CD4-positive, alpha-beta T cell (primary cell): ENCODE measurements at regions not wholly inside any gene's neighbourhood (a gene's known extent, or its start where the extent isn't known, plus 50 kb on each side); places are given as distances from the start of the nearest gene placed in this dataset.

Experiments
- ATAC-seq: fragments of 200-7000 bp; cut with Tn5 transposase; one replicate; pipeline ENCODE4 v1.10.0; 2022; ENCODE audit warnings: mild to moderate bottlenecking; ENCODE audit not compliant: poor library complexity
- CTCF ChIA-PET: fragments of 350-600 bp; sonication (Branson Sonifier 250); formaldehyde crosslinking; loops from one replicate; lab custom pipeline; 2021; ENCODE audit warnings: antibody characterized with exemption, inconsistent platforms; lab: Charles Lee
- POLR2A ChIA-PET: fragments of 350-600 bp; sonication (Branson Sonifier 250); formaldehyde crosslinking; loops from one replicate; lab custom pipeline; 2021; ENCODE audit warnings: antibody characterized with exemption, inconsistent platforms; lab: Charles Lee
- DNase-seq, 14 experiments: peaks; one replicate each; pipeline ENCODE4 v3.0.0-alpha.2; 2013 to 2020; ENCODE audit warnings: mixed read lengths in 2 of 14
- H3K27ac ChIP-seq, 2 donors: one replicate each; pipeline versions ENCODE4 v1.5.1 to v1.7.0; 2013; ENCODE audit warnings: low read length in 2 of 2, low read depth in 1 of 2, mild to moderate bottlenecking in 1 of 2
- H3K27me3 ChIP-seq, 2 experiments: 1 replicate in 1 of 2; 2 replicates in 1 of 2; pipeline versions ENCODE4 v1.6.1 to v1.7.0; 2013; ENCODE audit warnings: low read length in 2 of 2, control low read depth in 1 of 2, mild to moderate bottlenecking in 1 of 2, moderate library complexity in 1 of 2; ENCODE audit not compliant: insufficient read depth in 2 of 2, control insufficient read depth in 1 of 2
- H3K36me3 ChIP-seq: one replicate; pipeline ENCODE4 v1.6.1; 2013; ENCODE audit warnings: low read length, control low read depth; ENCODE audit not compliant: insufficient read depth
- H3K4me1 ChIP-seq: one replicate; pipeline ENCODE4 v1.6.1; 2013; ENCODE audit warnings: low read length, control low read depth; ENCODE audit not compliant: insufficient read depth
- H3K4me3 ChIP-seq: one replicate; pipeline ENCODE4 v1.5.1; 2013; ENCODE audit warnings: mild to moderate bottlenecking, low read length, moderate library complexity
- H3K9me3 ChIP-seq, 2 experiments: 1 replicate in 1 of 2; 2 replicates in 1 of 2; pipeline versions ENCODE4 v1.6.1 to v1.7.0; 2013; ENCODE audit warnings: low read length in 2 of 2, mild to moderate bottlenecking in 2 of 2, control low read depth in 1 of 2, moderate library complexity in 1 of 2; ENCODE audit not compliant: control insufficient read depth in 1 of 2, insufficient read depth in 1 of 2
- H3K27ac Mint-ChIP-seq: one replicate; pipeline ENCODE4 v1.8.0; 2020; ENCODE audit warnings: mixed read lengths
- H3K27me3 Mint-ChIP-seq: one replicate; pipeline ENCODE4 v1.8.0; 2021; ENCODE audit warnings: mixed read lengths
- H3K36me3 Mint-ChIP-seq: one replicate; pipeline ENCODE4 v1.8.0; 2021; ENCODE audit warnings: low read depth, mixed read lengths
- H3K4me1 Mint-ChIP-seq: one replicate; pipeline ENCODE4 v1.8.0; 2021; ENCODE audit warnings: low read depth, mixed read lengths
- H3K4me3 Mint-ChIP-seq: one replicate; pipeline ENCODE4 v1.8.0; 2020; ENCODE audit warnings: mild to moderate bottlenecking, mixed read lengths
- H3K9me3 Mint-ChIP-seq: one replicate; pipeline ENCODE4 v1.8.0; 2020; ENCODE audit warnings: mixed read lengths
- CTCF ChIP-seq: fragments of 200-600 bp; IDR thresholded peaks from one replicate; pipeline ENCODE4 v1.8.0; 2022; ENCODE audit warnings: antibody characterized with exemption, mild to moderate bottlenecking
- intact Hi-C, 2 experiments: fragments of 100-400 bp; cut with DNase I in 1 of 2; cut with micrococcal nuclease in 1 of 2; formaldehyde crosslinking; loops; one replicate each; pipeline versions ENCODE4 v1.15.1 to v1.9.0; 2023 to 2025; cut with DNase I, micrococcal nuclease

GRCh38 chr15:59886441-59886840 lies 117.7 kb upstream of the FOXB1 start:
- Mint-ChIP-seq H3K4me1 (peaks cover 6% of the 10 kb centered on the region), H3K36me3 (no peaks in the 10 kb centered on the region), H3K27me3 (peaks cover 39% of the 10 kb centered on the region), H3K27ac (no peak overlapping the region), H3K9me3 (peaks cover 3% of the 10 kb centered on the region), H3K4me3 (no peak overlapping the region)
- H3K27ac ChIP-seq, result no peak overlapping the region
- intact Hi-C loops, result no loop called here
- no peaks in the 10 kb centered on the region for H3K9me3 ChIP-seq
- no peaks in the 10 kb centered on the region for H3K27me3 ChIP-seq
- no peak overlapping the region for H3K4me3 ChIP-seq
- no peak for DNase-seq
- no peaks in the 10 kb centered on the region for H3K4me1 ChIP-seq
- CTCF ChIA-PET, result no interaction called here
- TF ChIP-seq CTCF, result no peak
- no peaks in the 10 kb centered on the region for H3K36me3 ChIP-seq
- POLR2A ChIA-PET, result interaction anchor here (0.6 kb wide), 1 partner anchor 19 kb away, joined by 3 read pairs; no protein-coding TSS in a partner anchor
- ATAC-seq, result no peak

- no peaks in the 10 kb centered on the region for H3K4me1 ChIP-seq
- no peaks in the 10 kb centered on the region for H3K36me3 ChIP-seq
- H3K9me3 Mint-ChIP-seq, result peaks cover 3% of the 10 kb centered on the region
- no peak overlapping the region for H3K4me3 ChIP-seq
- peaks cover 6% of the 10 kb centered on the region for H3K4me1 Mint-ChIP-seq
- intact Hi-C loops, result no loop called here
- H3K27ac Mint-ChIP-seq, result no peak overlapping the region
- no peak for DNase-seq
- H3K4me3 Mint-ChIP-seq, result no peak overlapping the region
- no peaks in the 10 kb centered on the region for H3K36me3 Mint-ChIP-seq
- ChIA-PET CTCF (no interaction called here), POLR2A (interaction anchor here (0.6 kb wide), 1 partner anchor 18 kb away, joined by 3 read pairs; no protein-coding TSS in a partner anchor)
- ATAC-seq, result no peak
- H3K9me3 ChIP-seq, result no peaks in the 10 kb centered on the region
- peaks cover 36% of the 10 kb centered on the region for H3K27me3 Mint-ChIP-seq
- H3K27ac ChIP-seq, result no peak overlapping the region
- no peak for TF ChIP-seq CTCF
- no peaks in the 10 kb centered on the region for H3K27me3 ChIP-seq
Measured at GRCh38 chr15:59885832-59886231, 118.3 kb upstream of the FOXB1 start.

GRCh38 chr15:59879506-59880265 lies 124.4 kb upstream of the FOXB1 start:
- H3K36me3 Mint-ChIP-seq, result no peaks in the 10 kb centered on the region
- H3K4me1 Mint-ChIP-seq, result no peaks in the 10 kb centered on the region
- ATAC-seq (no peak), DNase-seq (no peak)
- POLR2A ChIA-PET, result no interaction called here
- Histone ChIP-seq H3K36me3 (no peaks in the 10 kb centered on the region), H3K4me3 (no peak overlapping the region), H3K9me3 (no peaks in the 10 kb centered on the region), H3K27me3 (peaks cover 0 to 7% of the 10 kb centered on the region in 2 experiments), H3K4me1 (no peaks in the 10 kb centered on the region), H3K27ac (no peak overlapping the region)
- no peaks in the 10 kb centered on the region for H3K9me3 Mint-ChIP-seq
- intact Hi-C loops, result no loop called here
- no peak for TF ChIP-seq CTCF
- H3K27me3 Mint-ChIP-seq, result peaks cover 26% of the 10 kb centered on the region
- no peak overlapping the region for H3K4me3 Mint-ChIP-seq
- H3K27ac Mint-ChIP-seq, result no peak overlapping the region
- CTCF ChIA-PET, result interaction anchor here (0.6 kb wide), 1 partner anchor 72 kb away, joined by 3 read pairs; no protein-coding TSS in a partner anchor
